ENCODE measurements at regions not wholly inside any gene's neighbourhood (a gene's known extent, or its start where the extent isn't known, plus 50 kb on each side); places are given as distances from the start of the nearest gene placed in this dataset.

DNA sequence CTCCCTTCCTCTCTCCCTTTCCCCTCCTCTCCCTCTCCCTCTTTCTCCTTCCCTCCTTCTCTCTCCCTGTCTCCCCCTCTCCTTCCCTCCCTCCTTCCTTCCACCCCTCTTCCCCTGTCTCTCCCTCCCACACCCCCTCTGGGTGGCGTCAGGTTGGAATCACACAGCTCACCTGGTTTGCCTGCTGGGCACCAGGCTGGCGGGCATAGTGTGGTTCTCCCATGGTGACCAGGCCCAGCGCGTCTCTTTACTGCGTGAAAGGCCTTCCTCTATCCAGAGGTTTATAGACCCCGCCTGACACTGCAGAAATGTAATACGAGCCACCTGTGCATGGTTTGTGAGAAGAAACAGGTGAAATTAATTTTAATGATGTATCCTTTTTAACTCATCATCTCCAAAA lies 76.2 kb downstream of the MRPL36 start:
- Histone ChIP-seq H3K27ac (no peak overlapping the region), H3K4me3 (no peak overlapping the region), H3K27me3 (peaks cover 0 to 34% (median 18%) of the 10 kb centered on the region in 7 donors), H3K9me3 (peaks cover 0 to 18% (median 13%) of the 10 kb centered on the region in 11 donors), H3K36me3 (no peaks in the 10 kb centered on the region), H3K4me1 (no peaks in the 10 kb centered on the region)
- intact Hi-C loops (cut with DNase I), result no loop called here
- 91% methylated on average over 7 of the region's 7 CpGs for WGBS, 2 donors
- DNase-seq, result no peak
- ATAC-seq, result no peak
- TF ChIP-seq, protein P1, sequence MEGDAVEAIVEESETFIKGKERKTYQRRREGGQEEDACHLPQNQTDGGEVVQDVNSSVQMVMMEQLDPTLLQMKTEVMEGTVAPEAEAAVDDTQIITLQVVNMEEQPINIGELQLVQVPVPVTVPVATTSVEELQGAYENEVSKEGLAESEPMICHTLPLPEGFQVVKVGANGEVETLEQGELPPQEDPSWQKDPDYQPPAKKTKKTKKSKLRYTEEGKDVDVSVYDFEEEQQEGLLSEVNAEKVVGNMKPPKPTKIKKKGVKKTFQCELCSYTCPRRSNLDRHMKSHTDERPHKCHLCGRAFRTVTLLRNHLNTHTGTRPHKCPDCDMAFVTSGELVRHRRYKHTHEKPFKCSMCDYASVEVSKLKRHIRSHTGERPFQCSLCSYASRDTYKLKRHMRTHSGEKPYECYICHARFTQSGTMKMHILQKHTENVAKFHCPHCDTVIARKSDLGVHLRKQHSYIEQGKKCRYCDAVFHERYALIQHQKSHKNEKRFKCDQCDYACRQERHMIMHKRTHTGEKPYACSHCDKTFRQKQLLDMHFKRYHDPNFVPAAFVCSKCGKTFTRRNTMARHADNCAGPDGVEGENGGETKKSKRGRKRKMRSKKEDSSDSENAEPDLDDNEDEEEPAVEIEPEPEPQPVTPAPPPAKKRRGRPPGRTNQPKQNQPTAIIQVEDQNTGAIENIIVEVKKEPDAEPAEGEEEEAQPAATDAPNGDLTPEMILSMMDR (IDR thresholded peaks at IDR 0.05), result no peak

DNA sequence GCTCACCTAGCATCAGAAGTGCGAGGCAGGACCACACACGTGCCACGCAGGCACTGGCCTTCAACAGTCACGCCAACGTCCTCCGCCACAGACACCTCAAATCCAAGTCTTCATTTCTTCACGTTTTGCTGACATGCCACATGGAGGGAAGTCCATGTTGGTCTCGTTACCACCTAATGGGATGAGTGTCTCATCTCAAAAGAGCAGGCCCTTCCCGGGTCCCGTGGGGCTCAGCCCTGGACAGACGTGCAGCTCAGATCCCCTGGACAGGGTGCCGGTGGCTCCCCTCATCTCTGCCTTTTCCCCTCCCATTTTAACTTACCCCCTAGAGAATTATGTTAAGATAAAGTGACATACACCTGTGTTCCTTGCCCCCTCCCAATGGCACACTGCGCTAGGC lies 76.8 kb downstream of the MRPL36 start:
- no peak for ATAC-seq
- Histone ChIP-seq H3K4me1 (no peaks in the 10 kb centered on the region), H3K27ac (no peak overlapping the region), H3K4me3 (no peak overlapping the region), H3K9me3 (peaks cover 0 to 24% (median 19%) of the 10 kb centered on the region in 11 donors), H3K36me3 (no peaks in the 10 kb centered on the region), H3K27me3 (peaks cover 0 to 34% (median 18%) of the 10 kb centered on the region in 7 donors)
- no peak for DNase-seq
- TF ChIP-seq, protein P1 (IDR thresholded peaks at IDR 0.05), result no peak
- WGBS, 2 donors, result 80 to 84% methylated on average over 13 of the region's 13 CpGs
- intact Hi-C loops (cut with DNase I), result no loop called here

DNA sequence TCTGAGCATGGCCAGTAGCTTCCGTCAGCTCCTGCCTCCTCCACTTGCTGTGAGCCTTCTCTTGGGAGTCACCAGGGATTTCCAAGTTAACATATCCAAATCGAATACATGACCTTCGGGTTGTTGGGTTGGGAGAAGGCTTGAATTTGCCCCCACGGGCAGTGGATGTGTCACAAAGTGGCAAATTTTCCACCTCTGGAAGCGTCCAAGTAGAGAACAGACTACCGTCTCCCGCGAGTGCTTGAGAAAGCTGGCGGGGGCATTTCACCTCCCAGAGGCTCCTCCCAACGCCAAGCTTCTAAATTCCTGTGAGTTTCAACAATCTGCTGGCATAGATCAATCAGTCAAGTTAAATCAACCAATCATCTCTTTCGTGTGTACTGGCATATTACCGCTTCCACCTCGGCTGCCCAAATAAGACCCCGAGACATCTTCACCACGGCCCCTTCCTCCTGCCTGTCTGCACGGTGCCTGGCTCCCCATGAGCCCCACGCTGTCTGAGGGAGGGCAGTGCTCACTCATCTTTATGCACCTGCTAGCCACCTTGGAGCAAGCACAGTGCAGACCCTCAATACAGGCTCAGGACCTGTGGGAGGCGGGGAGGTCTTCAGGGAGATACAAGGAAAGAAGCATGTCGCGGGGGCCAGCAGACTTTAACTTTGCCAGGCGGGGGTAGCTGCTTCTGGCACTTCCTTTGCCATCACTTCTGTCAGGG lies 79.1 kb downstream of the MRPL36 start:
- DNase-seq (no peak), ATAC-seq (no peak)
- Histone ChIP-seq H3K27me3 (peaks cover 0 to 20% (median 15%) of the 10 kb centered on the region in 7 donors), H3K27ac (no peak overlapping the region), H3K36me3 (no peaks in the 10 kb centered on the region), H3K9me3 (peaks cover 0 to 43% (median 22%) of the 10 kb centered on the region in 11 donors), H3K4me1 (no peaks in the 10 kb centered on the region), H3K4me3 (no peak overlapping the region)
- TF ChIP-seq, protein P1 (IDR thresholded peaks at IDR 0.05), result no peak
- intact Hi-C loops (cut with DNase I), result no loop called here
- WGBS, 2 donors, result 80 to 83% methylated on average over 21 of the region's 21 CpGs

DNA sequence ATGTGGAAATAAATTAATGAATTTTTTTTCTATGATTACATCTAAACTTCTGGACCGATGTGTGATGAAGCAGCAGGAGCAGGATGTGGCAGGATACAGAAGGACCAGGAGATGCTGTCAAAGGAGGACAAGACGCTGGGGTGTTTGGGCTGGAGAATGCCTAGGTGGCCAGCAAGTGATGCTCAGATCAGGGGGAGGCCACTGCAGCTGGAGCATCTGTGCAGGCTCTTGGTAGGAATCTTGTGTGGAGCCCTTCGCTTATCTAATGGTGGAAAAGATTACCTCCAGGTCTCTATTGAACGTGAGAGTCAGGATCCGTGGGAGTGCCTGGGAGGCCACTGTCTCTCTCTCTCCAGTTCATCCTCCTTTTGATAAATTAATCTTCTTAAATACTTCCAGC lies 79.8 kb downstream of the MRPL36 start:
- Histone ChIP-seq H3K4me1 (no peaks in the 10 kb centered on the region), H3K27ac (no peak overlapping the region), H3K27me3 (peaks cover 0 to 15% (median 8%) of the 10 kb centered on the region in 7 donors), H3K9me3 (peaks cover 0 to 43% (median 22%) of the 10 kb centered on the region in 11 donors), H3K4me3 (no peak overlapping the region), H3K36me3 (no peaks in the 10 kb centered on the region)
- DNase-seq, result no peak
- ATAC-seq, result no peak
- TF ChIP-seq, protein P1 (IDR thresholded peaks at IDR 0.05), result no peak
- intact Hi-C loops (cut with DNase I), result no loop called here
- 65 to 67% methylated on average over 5 of the region's 5 CpGs for WGBS, 2 donors

Measured in heart right ventricle (tissue), 16 donors.